ENCODE measurements at regions not wholly inside any gene's neighbourhood (a gene's known extent, or its start where the extent isn't known, plus 50 kb on each side); places are given as distances from the start of the nearest gene placed in this dataset.

DNA sequence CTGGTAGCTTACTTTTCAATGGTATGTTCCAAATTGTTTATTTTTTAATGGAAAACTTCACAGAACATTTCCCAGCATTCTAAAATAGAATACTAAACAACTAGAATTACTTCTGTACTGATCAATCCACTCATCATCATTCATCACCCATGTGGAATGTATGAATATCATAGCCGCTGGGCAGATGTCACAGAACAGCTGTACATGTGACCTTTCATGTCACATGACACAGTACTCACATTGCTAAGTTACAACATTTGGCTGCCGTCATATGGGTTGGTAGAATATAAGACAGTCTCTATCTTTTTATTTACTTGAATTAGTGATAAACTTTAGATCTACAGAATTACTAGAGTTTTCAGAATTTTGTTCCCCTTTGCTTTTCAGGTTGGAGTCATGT is 387.6 kb downstream of the ZEB2 start:
- no peak for TF ChIP-seq ZNF133 (tag by site-specific recombination; IDR thresholded peaks at IDR 0.05)
- no peak for TF ChIP-seq BCL11A (tag by site-specific recombination; IDR thresholded peaks at IDR 0.05; ENCODE audit: low read depth)
- no peak for TF ChIP-seq ZNF211 (tag by site-specific recombination; IDR thresholded peaks at IDR 0.05; ENCODE audit: low read depth)
- TF ChIP-seq, protein P1, sequence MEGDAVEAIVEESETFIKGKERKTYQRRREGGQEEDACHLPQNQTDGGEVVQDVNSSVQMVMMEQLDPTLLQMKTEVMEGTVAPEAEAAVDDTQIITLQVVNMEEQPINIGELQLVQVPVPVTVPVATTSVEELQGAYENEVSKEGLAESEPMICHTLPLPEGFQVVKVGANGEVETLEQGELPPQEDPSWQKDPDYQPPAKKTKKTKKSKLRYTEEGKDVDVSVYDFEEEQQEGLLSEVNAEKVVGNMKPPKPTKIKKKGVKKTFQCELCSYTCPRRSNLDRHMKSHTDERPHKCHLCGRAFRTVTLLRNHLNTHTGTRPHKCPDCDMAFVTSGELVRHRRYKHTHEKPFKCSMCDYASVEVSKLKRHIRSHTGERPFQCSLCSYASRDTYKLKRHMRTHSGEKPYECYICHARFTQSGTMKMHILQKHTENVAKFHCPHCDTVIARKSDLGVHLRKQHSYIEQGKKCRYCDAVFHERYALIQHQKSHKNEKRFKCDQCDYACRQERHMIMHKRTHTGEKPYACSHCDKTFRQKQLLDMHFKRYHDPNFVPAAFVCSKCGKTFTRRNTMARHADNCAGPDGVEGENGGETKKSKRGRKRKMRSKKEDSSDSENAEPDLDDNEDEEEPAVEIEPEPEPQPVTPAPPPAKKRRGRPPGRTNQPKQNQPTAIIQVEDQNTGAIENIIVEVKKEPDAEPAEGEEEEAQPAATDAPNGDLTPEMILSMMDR (tag by site-specific recombination; IDR thresholded peaks at IDR 0.05): no peak
- TF ChIP-seq ZNF791 (tag by site-specific recombination; IDR thresholded peaks at IDR 0.05): no peak
- TF ChIP-seq, protein P2, sequence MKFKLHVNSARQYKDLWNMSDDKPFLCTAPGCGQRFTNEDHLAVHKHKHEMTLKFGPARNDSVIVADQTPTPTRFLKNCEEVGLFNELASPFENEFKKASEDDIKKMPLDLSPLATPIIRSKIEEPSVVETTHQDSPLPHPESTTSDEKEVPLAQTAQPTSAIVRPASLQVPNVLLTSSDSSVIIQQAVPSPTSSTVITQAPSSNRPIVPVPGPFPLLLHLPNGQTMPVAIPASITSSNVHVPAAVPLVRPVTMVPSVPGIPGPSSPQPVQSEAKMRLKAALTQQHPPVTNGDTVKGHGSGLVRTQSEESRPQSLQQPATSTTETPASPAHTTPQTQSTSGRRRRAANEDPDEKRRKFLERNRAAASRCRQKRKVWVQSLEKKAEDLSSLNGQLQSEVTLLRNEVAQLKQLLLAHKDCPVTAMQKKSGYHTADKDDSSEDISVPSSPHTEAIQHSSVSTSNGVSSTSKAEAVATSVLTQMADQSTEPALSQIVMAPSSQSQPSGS (tag by site-specific recombination; IDR thresholded peaks at IDR 0.05; ENCODE audit: low read depth): no peak
